Spinal cord (tissue), 9 donors: ENCODE measurements at regions not wholly inside any gene's neighbourhood (a gene's known extent, or its start where the extent isn't known, plus 50 kb on each side); places are given as distances from the start of the nearest gene placed in this dataset.

ENCODE experiments used
- DNase-seq, 6 donors: peaks; one replicate each; pipeline versions ENCODE4 v3.0.0 to v3.0.0-alpha.2; 2013 to 2015; ENCODE audit warnings: low spot score in 6 of 6, low read depth in 4 of 6
- H3K27ac ChIP-seq: one replicate; pipeline ENCODE4 v1.5.1; 2013; ENCODE audit warnings: low read depth, low read length, control low read depth
- H3K27me3 ChIP-seq: one replicate; pipeline ENCODE4 v1.6.1; 2013; ENCODE audit warnings: low read length; ENCODE audit not compliant: control insufficient read depth, insufficient read depth
- H3K36me3 ChIP-seq: one replicate; pipeline ENCODE4 v1.6.1; 2013; ENCODE audit warnings: low read length; ENCODE audit not compliant: control insufficient read depth, insufficient read depth
- H3K4me1 ChIP-seq: one replicate; pipeline ENCODE4 v1.6.1; 2013; ENCODE audit warnings: low read length; ENCODE audit not compliant: control insufficient read depth, insufficient read depth
- H3K4me3 ChIP-seq: one replicate; pipeline ENCODE4 v1.5.1; 2013; ENCODE audit warnings: low read depth, low read length, control low read depth
- H3K9me3 ChIP-seq: one replicate; pipeline ENCODE4 v1.6.1; 2013; ENCODE audit warnings: low read length; ENCODE audit not compliant: control insufficient read depth, insufficient read depth
- WGBS: methylation state at CpG from one replicate; pipeline ENCODE4 v1.1.5; 2013; ENCODE audit warnings: missing lambda C conversion rate; ENCODE audit not compliant: insufficient coverage; 5-methylcytosine and 5-hydroxymethylcytosine counted together
- donor health status: healthy.

GRCh38 chr2:163878718-163879117, 142.9 kb upstream of the FIGN start:
- H3K4me1 ChIP-seq = no peaks in the 10 kb centered on the region
- no peak for DNase-seq
- no peaks in the 10 kb centered on the region for H3K36me3 ChIP-seq
- H3K9me3 ChIP-seq = no peaks in the 10 kb centered on the region
- no peak overlapping the region for H3K4me3 ChIP-seq
- H3K27ac ChIP-seq = no peak overlapping the region
- no peaks in the 10 kb centered on the region for H3K27me3 ChIP-seq
- WGBS = 66% methylated on average over 4 of the region's 4 CpGs

- WGBS = no CpG with 5 or more reads among the region's 3 CpGs
- Histone ChIP-seq H3K4me3 (no peak overlapping the region), H3K27me3 (no peaks in the 10 kb centered on the region), H3K4me1 (no peaks in the 10 kb centered on the region), H3K36me3 (no peaks in the 10 kb centered on the region), H3K27ac (no peak overlapping the region), H3K9me3 (no peaks in the 10 kb centered on the region)
- DNase-seq = peak in 1 of 6 donors; percentile 16
These were observed 141.5 kb upstream of the FIGN start for GRCh38 chr2:163877316-163877715.

- Histone ChIP-seq H3K4me1 (no peaks in the 10 kb centered on the region), H3K27me3 (no peaks in the 10 kb centered on the region), H3K9me3 (peaks cover 1% of the 10 kb centered on the region), H3K4me3 (no peak overlapping the region), H3K27ac (no peak overlapping the region), H3K36me3 (no peaks in the 10 kb centered on the region)
- no CpG with 5 or more reads among the region's 3 CpGs for WGBS
- DNase-seq = no peak
These were observed 127.3 kb upstream of the FIGN start for GRCh38 chr2:163863073-163863472.

GRCh38 chr2:163859951-163860350, 124.1 kb upstream of the FIGN start:
- DNase-seq = no peak
- Histone ChIP-seq H3K27ac (no peak overlapping the region), H3K4me3 (no peak overlapping the region), H3K27me3 (no peaks in the 10 kb centered on the region), H3K36me3 (no peaks in the 10 kb centered on the region), H3K9me3 (peaks cover 1% of the 10 kb centered on the region), H3K4me1 (no peaks in the 10 kb centered on the region)

GRCh38 chr2:163856941-163857340, 121.1 kb upstream of the FIGN start:
- no peak for DNase-seq
- no peaks in the 10 kb centered on the region for H3K4me1 ChIP-seq
- no CpG with 5 or more reads among the region's 2 CpGs for WGBS
- H3K9me3 ChIP-seq = peaks cover 1% of the 10 kb centered on the region
- no peaks in the 10 kb centered on the region for H3K27me3 ChIP-seq
- H3K27ac ChIP-seq = no peak overlapping the region
- H3K36me3 ChIP-seq = no peaks in the 10 kb centered on the region
- H3K4me3 ChIP-seq = no peak overlapping the region

- DNase-seq = no peak
- Histone ChIP-seq H3K4me1 (no peaks in the 10 kb centered on the region), H3K4me3 (no peak overlapping the region), H3K36me3 (no peaks in the 10 kb centered on the region), H3K9me3 (no peaks in the 10 kb centered on the region), H3K27me3 (no peaks in the 10 kb centered on the region), H3K27ac (no peak overlapping the region)
- no CpG with 5 or more reads among the region's 3 CpGs for WGBS
These were observed 116.8 kb upstream of the FIGN start for GRCh38 chr2:163852616-163853015.

GRCh38 chr2:163849756-163850435, 114.1 kb upstream of the FIGN start:
- H3K36me3 ChIP-seq = no peaks in the 10 kb centered on the region
- H3K4me3 ChIP-seq = no peak overlapping the region
- no peak overlapping the region for H3K27ac ChIP-seq
- 100% methylated on average over 1 of the region's 3 CpGs for WGBS
- no peaks in the 10 kb centered on the region for H3K4me1 ChIP-seq
- no peak for DNase-seq
- no peaks in the 10 kb centered on the region for H3K27me3 ChIP-seq
- H3K9me3 ChIP-seq = no peaks in the 10 kb centered on the region

GRCh38 chr2:163838890-163839289, 103.1 kb upstream of the FIGN start:
- H3K27me3 ChIP-seq = no peaks in the 10 kb centered on the region
- DNase-seq = no peak

GRCh38 chr2:163836167-163836566, 100.4 kb upstream of the FIGN start:
- no peaks in the 10 kb centered on the region for H3K4me1 ChIP-seq
- H3K27ac ChIP-seq = no peak overlapping the region
- H3K9me3 ChIP-seq = no peaks in the 10 kb centered on the region
- no peak for DNase-seq
- H3K36me3 ChIP-seq = no peaks in the 10 kb centered on the region
- no peak overlapping the region for H3K4me3 ChIP-seq
- H3K27me3 ChIP-seq = no peaks in the 10 kb centered on the region

More at GRCh38 chr2:163838890-163839289, 103.1 kb upstream of the FIGN start:
- Histone ChIP-seq H3K4me3 (no peak overlapping the region), H3K4me1 (no peaks in the 10 kb centered on the region), H3K27ac (no peak overlapping the region), H3K9me3 (no peaks in the 10 kb centered on the region), H3K36me3 (no peaks in the 10 kb centered on the region)

- no CpG with 5 or more reads among the region's 1 CpG for WGBS
- no peak overlapping the region for H3K4me3 ChIP-seq
- no peak overlapping the region for H3K27ac ChIP-seq
- H3K27me3 ChIP-seq = no peaks in the 10 kb centered on the region
- no peak for DNase-seq
- no peaks in the 10 kb centered on the region for H3K36me3 ChIP-seq
- no peaks in the 10 kb centered on the region for H3K4me1 ChIP-seq
- no peaks in the 10 kb centered on the region for H3K9me3 ChIP-seq
These were observed 99.0 kb upstream of the FIGN start for GRCh38 chr2:163834841-163835240.
